PC-9 (cell line): ENCODE measurements at regions not wholly inside any gene's neighbourhood (a gene's known extent, or its start where the extent isn't known, plus 50 kb on each side); places are given as distances from the start of the nearest gene placed in this dataset.

Experiments
- CTCF ChIP-seq: fragments of 200-600 bp; sonication (generic); conservative IDR thresholded peaks from 2 replicates; pipeline ENCODE4 v1.6.1; 2017; ENCODE audit warnings: mixed run types, antibody characterized with exemption, mild to moderate bottlenecking, moderate library complexity
- EZH2 ChIP-seq: fragments of 200-600 bp; sonication (generic); IDR thresholded peaks from 2 replicates; pipeline ENCODE4 v1.8.0; 2017; ENCODE audit warnings: antibody characterized with exemption, low read depth

GRCh38 chr14:42149609-42150261, 543.1 kb downstream of the LRFN5 start:
- TF ChIP-seq CTCF (no peak), EZH2 (no peak)
